ENCODE measurements at regions not wholly inside any gene's neighbourhood (a gene's known extent, or its start where the extent isn't known, plus 50 kb on each side); places are given as distances from the start of the nearest gene placed in this dataset.

DNA sequence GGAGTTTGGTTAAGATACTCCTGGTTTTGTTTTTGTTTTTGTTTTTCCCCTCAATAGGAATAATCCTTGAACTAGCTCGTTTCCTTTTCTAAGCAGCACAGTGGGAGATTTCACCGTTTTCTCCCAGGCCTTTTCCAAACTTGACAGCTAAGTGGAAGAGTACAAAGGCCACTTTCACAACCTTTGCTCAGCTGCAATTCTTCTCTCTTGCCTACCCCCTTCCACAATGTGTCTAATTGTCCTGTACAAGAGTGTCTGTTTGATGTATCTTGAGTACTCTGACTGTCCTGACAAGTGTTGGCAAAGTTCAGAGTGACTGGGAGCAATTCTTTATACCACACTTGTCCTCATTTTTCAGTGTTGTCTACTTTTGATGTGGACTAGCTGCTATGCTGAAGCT is 674.3 kb upstream of the AMOT start (continued):
- TF ChIP-seq CBX5 (IDR thresholded peaks at IDR 0.05; ENCODE audit: low read depth, low read length) = no peak
- no peak for TF ChIP-seq HDAC6 (IDR thresholded peaks at IDR 0.05; ENCODE audit: low read depth, low read length)
